ENCODE measurements at regions not wholly inside any gene's neighbourhood (a gene's known extent, or its start where the extent isn't known, plus 50 kb on each side); places are given as distances from the start of the nearest gene placed in this dataset.
"Not testable (repeated sequence)": the region's sequence is repeated elsewhere in the genome, so short reads cannot be mapped to it uniquely, and the experiment has no call there.

DNA sequence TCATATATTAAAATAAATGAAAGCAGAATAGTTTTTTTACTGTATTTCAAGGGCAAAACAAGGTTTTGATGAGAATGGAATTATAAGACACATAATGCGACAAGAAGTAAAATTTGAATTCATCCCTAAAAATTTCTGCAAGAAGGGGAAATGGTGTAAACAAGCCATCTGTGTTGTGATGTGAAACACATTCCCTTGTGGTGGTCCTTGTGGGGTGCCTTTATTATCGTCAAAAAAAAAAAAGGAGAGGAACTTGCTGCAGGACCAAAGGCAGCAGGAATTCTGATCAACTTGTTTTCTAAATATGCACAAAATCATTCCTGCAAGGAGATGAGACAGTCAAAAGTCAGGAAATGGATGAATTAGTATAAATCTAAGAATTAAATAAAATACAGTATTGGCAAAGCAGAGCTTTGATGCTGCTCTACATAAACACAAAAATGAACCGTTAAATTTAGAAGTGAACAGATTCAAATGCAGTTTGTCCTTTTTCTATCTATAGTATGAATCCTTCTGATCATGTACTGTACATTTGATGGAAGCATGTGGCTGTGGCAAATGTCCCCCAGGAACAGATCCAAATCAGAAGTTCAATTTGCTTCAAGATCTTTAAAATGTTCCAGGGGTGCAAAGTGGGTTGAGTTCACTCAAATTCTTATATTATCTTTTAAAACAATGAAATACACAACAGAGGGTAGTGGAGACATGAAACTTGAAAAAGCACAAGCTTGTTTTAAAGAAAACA is 818.8 kb downstream of the PLCL1 start:
- DNase-seq (ENCODE audit: low spot score) = no peak

DNA sequence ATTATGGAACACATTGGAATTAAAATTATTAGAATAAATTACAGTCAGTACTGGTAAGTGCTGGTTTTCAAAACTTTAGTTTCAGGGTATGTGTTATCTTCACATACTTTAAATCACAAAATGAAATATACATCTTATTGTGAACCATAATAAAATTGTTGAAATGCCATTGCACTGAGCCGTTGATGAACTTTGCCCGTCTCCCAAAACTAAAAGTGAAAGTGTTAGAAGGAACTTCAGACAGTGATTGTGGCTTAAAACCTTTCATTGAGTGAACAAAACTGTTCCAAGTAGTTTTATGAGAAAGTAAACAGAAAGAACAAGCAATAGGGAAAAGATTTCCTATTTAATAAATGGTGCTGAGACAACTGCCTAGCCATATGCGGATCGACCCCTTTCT is 811.6 kb downstream of the PLCL1 start:
- peak; percentile 7 for DNase-seq (ENCODE audit: low spot score)

DNA sequence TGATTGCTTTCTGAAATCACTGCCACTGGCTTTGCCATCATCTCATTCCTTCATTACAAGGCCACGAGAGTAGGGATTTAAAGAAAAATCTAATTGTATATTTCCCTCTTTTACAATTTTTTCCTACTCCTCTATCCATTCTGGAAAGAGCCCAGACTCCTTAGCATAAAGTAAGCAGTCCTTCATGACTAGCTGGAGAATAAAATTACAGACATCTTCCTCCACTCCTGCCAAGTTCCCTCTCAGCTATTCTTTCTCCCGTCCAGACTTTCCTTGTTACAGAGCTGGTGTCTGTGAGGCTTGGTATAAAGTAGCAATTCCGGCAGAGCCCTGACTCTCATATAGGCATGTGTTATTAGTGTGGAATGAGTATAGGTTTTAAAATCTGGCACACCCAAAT is 806.8 kb downstream of the PLCL1 start:
- no peak for DNase-seq (ENCODE audit: low spot score)

DNA sequence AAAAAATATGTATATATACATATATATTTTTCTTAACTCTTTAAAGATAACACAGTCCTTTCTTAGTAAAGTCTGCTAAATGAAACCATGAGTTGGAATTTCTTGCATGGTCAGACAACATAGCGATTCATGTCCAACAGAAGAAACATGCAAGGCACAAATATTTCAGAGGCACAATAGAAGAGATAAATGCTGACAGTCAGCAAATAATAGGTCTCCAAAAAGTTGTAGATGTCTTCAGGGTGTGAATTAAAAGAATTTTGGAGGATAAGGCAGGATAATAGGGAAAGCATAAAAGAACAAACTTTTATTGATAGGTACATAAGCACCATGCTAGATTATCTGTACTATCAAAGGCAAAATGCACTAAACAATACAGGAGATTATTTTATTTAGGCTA is 800.2 kb downstream of the PLCL1 start:
- DNase-seq (ENCODE audit: low spot score) = no peak

DNA sequence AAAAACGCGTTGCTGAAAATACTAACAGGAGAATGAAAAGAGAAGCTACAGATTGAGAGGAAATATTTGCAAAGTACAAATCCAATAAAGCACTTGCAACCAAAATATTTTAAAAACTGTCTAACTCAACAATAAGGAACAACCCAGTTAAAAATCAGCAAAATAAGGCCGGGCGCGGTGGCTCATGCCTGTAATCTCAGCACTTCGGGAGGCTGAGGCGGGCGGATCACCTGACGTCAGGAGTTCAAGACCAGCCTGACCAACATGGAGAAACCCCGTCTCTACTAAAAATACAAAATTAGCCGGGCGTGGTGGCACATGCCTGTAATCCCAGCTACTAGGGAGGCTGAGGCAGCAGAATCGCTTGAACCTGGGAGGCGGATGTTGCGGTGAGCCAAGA is 798.6 kb downstream of the PLCL1 start:
- DNase-seq (ENCODE audit: low spot score) = not testable (repeated sequence)

DNA sequence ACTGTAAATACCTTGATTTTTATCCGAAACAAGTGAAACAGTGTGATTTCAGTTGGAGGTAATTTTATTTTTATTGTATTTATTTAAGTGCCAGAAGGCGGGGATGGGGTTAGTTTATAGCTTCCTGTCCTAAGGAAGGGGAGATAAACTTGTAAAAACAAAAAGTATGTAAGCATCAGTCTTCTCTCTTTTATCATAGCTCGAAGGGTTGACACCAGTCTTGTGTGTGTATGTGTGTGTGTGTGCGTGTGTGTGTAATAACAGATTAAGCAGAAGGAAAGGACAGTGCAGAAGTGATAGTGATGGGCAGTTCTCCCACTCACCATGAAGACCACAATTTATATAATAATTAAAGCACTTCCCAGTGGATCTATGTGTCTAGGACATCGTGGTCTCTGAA is 793.3 kb downstream of the PLCL1 start:
- no peak for DNase-seq (ENCODE audit: low spot score)

DNA sequence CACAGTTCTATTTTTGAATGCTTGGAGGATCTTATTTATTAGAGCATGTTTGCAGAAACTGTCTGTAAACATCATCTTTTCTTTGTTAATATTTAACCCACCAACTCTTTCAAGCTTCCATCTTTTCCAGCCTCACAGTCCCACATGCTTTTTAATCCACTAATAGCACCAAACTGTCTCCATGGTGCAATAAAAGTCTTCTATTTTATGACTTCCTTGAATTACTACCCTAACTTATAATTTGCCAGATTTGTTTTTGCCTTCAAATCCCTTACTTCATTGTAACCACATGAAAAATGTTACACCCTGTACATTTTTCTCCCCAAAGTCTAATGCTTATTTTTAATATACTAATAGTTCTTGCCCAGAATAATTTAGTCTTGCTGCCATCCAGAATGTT is 792.6 kb downstream of the PLCL1 start:
- no peak for DNase-seq (ENCODE audit: low spot score)

DNA sequence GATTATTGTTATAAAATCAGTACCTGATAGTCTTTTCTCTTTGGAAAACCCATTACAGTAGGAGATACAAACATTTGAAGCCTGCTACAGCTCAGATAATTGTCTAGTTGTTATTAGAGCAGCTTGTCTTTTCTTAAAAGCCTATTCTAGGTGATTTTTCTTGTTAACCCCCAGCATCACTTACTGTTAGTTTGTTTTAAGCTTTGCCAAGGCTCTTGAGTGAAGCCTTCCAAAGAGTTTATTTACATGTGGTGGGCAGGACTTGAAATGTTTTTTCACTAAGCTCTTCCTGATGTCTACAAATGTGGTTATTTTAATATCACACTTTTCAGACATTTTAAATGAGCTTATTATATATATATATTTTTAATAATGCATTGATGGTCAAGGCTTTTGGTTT is 791.3 kb downstream of the PLCL1 start:
- DNase-seq (ENCODE audit: low spot score) = no peak

DNA sequence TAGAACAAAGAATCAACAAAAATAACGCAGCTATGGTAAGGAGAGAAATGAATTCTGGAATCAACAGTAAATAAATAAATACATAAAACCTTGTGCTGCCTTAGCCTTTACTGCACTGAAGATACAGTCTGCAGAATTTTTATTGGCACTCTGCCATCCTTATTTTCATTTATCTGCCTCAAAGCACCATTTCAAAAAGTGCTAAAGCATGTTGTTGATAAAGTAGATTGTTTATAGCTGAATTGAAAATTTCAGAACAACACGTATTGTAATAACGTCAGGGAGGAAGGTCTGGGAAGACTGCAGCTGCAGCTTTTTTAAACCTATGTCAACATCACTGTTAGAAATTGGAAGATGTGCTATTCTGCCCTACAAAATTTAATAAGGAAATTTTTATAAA is 787.2 kb downstream of the PLCL1 start:
- DNase-seq (ENCODE audit: low spot score) = no peak

DNA sequence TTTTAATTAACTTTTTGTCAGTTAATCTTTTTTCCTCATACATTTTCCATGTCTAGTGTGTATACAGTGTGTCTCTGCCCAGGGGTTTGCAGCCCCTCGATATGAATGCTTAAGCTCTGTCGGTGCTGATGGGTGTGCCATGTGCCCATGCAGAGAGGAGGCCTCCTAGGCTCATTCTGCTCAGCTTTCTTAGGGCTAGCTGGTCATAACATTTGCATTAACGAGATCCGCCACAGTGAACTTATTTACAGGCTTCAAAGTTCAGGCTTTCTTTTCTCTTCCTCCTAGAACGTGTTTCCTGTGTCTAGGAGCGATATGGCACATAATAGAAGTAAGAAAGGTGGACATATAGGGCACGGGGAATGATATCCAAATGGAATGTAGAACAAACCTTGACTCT is 783.3 kb downstream of the PLCL1 start:
- no peak for DNase-seq (ENCODE audit: low spot score)

DNA sequence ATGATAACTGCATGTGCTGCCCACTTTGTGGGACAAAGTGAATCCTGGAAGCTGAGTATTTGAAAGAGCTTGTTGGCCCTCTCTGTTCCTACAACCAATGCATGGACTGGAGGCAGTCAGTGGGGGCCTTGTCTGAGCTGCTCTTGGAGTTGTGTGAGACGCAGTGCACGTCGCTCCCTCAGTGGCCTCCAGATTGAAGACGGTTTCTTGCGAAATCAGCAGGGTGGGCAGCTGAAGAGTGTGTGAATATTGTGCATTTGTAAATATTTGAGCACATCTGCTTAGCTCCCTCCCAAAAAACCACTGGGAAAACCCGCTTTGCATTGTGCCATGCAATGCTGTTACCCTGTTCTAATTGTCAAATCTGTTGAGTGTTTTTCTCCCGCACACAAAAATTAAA is 782.8 kb downstream of the PLCL1 start:
- no peak for DNase-seq (ENCODE audit: low spot score)

DNA sequence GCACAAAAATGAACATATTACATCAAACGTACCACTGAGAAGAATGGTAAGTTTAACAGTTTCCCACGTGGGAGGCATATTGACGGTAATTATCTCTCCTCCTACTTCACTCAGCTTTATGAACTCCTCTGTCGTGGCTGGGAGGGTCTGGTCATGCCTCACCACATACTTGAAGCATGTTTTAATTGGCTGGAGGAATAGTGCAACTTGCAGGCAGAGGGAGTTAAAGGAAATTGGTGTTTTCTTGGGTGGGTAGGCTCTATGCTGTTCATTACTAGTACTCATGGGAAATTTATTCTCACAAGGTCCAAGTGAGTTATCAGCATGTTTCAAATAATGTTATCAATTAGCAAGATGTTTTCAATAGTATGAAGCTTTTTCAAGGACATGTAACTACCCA is 767.0 kb downstream of the PLCL1 start:
- no peak for DNase-seq (ENCODE audit: low spot score)

DNA sequence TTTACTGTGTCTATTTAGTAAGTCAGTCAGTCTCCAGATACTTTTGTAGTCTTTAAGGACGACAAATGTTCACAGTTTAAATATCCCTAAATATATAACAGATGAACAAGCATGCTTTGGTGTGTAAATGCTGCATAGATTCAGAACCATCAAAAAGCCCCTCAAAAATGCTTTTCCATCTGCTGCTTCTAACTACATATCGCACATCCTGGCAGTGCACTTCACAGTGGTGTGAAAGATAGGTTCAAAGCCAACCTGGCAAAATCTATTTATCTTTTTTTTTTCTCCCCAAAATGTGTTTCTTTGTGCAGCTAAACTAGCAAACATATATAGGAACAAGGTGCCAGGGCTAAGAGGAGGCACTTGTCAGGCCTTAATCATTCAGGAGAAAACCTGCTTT is 753.8 kb downstream of the PLCL1 start:
- no peak for DNase-seq (ENCODE audit: low spot score)

DNA sequence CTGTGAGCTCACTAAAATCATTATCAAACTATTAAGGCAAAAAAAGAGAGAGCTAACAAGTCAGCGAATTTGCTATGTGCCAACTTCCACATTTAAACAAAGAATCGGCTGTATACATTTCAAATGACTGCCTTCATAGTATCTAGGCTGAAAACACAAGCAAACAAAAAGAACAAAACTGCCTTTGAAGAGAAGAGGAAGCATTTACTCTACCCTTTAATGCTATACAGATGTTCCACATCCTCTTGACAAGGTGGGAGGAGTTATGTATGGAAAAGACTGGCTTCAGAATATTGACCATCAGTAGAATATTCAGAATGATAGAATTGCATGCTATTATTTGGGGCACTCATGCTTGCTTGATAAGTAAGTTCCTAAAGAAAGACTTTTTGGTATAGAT is 741.7 kb downstream of the PLCL1 start:
- no peak for DNase-seq (ENCODE audit: low spot score)

DNA sequence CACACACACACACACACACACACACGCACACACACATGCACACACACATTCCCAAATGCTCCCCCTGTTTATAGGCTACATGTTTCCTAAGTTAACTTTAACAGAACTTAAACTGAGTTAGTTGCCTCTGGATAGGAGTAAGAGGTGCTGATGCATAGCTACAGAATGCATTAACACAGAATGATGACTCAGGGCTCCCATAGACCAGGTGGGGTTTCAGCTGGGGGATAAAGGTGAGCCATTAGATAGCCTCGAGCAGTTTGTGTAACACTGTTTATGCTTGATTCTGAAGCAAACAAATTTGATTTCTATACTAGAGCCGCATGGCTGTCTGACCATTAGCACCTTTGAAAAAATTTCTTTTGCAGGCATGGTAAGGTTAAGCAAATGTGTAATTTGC is 741.0 kb downstream of the PLCL1 start:
- no peak for DNase-seq (ENCODE audit: low spot score)

DNA sequence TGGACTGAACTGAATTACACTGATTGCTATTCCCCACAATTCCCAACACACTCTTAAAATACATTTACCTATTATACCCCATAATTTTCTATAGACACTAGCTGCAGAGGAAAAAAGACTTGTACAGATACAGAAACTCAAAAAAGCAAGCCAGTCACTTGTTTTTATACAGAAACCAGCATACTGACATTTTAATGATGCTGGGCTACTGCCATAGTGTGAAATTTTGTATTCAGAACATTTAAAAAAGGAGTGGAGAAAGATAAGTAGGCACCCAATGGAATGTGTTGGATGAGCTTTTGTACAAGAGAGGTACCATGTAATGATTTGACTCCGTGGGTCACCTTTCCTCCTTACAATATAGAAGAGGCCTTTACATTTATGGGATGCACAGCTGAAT is 740.1 kb downstream of the PLCL1 start:
- DNase-seq (ENCODE audit: low spot score) = no peak

DNA sequence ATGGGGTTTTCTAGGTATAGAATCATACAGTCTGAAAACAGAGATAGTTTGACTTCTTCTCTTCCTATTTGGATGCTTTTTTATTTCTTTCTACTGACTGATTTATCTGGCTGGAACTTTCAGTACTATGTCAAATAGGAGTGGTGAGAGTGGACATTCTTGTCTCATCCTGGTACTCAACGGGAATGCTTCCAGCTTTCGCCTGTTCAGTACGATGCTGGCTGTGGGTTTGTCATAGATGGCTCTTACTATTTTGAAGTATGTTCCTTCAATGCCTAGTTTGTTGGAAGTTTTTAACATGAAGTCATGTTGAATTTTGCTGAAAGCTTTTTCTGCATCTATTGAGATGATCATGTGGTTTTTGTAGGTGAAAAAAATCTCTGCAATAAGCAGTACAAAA is 730.4 kb downstream of the PLCL1 start:
- DNase-seq (ENCODE audit: low spot score) = no peak

DNA sequence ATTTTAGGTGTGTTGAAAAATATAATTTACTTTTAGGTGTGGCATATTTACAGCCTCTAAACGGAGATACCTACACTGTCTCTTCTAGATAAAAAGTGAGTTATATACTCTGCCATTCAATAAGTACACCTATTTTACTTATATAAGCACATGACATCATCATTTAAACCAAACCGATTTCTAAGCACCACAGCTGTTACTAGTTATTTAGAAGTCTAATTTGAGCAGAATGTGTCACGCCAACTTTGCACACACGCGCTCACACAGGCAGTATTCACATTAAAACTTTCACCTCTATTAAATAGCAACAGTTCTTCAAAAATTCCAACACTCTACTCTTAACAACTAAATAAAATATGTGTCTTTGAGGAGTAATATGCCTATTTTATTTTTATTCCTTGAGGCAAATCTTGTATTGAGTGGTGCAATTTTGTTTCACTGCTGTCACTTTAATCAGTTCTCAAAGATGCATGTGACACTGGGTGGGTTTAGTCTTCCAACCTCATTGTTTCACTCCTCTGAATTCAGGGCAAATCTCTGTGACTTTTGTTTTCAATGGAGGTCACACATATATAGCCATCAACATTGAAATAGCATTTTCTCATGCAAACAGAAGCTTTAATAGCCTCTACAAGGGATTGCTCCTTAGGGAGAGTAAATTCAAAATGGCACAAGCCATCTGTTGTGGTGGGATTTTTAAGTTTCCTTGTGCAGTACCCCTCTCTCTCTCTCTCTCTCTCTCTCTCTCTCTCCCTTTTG is 721.0 kb downstream of the PLCL1 start:
- no peak for DNase-seq (ENCODE audit: low spot score)

DNA sequence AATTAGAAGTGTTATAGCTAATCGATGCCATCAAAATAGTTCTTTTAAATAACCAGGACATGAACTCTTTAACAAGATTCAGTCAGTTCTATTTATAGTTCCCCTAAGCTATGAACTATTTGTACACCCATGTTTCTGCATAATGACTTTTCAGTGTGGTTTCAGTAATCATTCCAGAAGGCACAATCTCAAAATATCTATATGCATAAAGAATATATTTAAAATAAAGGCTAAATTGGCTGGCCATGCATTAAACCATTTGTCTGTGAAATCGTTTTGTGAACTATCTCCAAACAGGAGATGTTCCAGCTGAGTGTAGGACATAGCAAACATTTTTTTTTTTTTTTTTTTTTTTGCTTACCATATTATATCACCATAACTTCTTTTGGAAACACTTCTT is 719.3 kb downstream of the PLCL1 start:
- no peak for DNase-seq (ENCODE audit: low spot score)

DNA sequence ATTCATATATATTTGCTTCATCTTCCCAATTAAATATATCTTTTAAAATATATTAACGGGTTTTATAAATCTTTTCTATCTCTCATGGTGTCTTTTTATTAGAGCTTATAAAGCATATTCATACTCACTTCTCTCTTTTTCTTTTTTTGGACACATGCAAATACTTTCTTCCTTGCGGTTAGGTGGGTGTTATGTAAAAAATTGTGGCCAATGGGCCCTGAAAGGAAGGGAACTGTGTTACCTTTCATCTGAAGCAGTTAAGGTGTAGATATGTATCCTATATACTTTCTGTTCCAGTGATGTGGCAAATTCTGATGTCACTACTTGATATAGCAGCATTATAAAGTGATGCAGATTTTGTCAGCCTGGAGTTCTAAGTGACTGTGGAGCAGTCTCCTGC is 714.5 kb downstream of the PLCL1 start:
- peak; percentile 30 for DNase-seq (ENCODE audit: low spot score)

DNA sequence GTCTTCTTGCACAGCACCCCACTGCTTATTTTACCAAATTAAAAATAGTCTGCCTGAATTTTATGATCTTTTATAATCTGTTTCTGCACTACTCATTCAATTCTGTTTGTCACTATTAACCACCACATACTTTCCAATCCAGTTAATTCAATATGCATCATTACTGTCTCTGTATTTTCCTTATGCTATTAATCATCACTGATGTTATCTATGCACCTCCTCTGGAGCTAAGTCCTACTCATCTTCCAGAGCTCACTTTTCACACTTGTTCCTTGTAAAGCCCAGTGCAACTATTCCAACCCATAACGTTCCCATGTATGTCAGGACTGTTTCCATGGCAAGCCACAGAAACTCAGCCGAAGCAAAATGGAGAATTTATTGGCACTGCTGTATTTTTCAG is 713.6 kb downstream of the PLCL1 start:
- no peak for DNase-seq (ENCODE audit: low spot score)

DNA sequence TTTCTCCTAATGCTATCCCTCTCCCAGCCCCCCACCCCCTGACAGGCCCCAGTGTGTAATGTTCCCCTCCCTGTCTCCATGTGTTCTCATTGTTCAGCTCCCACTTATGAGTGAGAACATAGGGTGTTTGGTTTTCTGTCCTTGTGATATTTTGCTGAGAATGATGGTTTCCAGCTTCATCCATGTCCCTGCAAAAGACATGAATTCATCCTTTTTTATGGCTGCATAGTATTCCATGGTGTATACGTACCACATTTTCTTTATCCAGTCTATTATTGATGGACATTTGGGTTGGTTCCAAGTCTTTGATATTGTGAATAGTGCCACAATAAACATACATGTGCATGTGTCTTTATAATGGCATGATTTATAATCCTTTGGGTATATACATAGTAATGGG is 704.2 kb downstream of the PLCL1 start:
- DNase-seq (ENCODE audit: low spot score) = not testable (repeated sequence)

DNA sequence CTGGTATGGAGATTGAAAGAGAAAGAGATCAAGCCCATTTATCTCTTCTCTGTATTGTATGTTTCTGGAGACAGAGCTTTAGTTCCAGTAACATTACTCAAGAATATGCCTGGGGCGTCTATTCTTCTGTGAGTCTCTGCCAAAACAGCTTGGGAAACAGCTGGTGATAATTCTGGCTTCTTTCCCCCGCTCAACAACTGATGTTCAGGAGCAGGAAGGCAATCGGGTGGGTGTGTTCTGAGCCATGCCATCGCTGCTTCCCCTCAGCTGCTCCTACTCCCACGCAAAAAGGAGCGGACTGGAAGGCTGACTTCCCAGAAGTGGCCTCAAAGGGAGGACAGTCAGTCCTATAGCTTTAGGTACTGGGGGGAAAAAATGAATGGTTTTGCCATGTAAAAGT is 695.1 kb downstream of the PLCL1 start:
- DNase-seq (ENCODE audit: low spot score) = no peak

DNA sequence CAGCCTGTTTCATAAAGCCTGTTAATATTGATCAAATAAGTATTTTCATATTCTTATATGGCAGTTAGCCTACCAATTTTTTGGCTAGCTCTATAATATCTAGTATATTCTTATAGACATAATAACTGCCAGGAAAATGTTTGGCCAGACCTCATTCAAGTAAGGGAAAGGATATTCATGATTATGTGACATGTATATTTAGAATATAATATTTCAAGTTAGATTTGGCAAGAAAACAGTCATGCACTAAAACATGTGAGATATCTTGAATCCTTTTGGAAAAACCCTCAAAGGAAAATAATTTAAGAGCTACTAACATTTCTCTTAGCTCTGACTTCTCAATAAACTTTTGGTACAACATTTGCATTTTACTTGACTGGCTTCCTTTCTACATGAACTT is 694.1 kb downstream of the PLCL1 start:
- DNase-seq (ENCODE audit: low spot score) = no peak
